Neural progenitor cell (in vitro differentiated cells): ENCODE measurements at regions not wholly inside any gene's neighbourhood (a gene's known extent, or its start where the extent isn't known, plus 50 kb on each side); places are given as distances from the start of the nearest gene placed in this dataset.

ENCODE experiments used
- CTCF ChIP-seq: fragments of 200-600 bp; sonication (generic); IDR thresholded peaks from 2 replicates; pipeline ENCODE4 v1.5.1; 2017; ENCODE audit warnings: antibody characterized with exemption, mild to moderate bottlenecking
- EZH2phosphoT487 ChIP-seq: fragments of 200-600 bp; sonication (generic); IDR thresholded peaks from 2 replicates; pipeline ENCODE4 v1.6.1; 2017; ENCODE audit warnings: antibody characterized with exemption

- TF ChIP-seq EZH2phosphoT487 (no peak), CTCF (no peak)
These were observed 96.3 kb downstream of the NHLRC3 start for GRCh38 chr13:39134574-39134973.
